CD4-positive, alpha-beta T cell (primary cell): ENCODE measurements at regions not wholly inside any gene's neighbourhood (a gene's known extent, or its start where the extent isn't known, plus 50 kb on each side); places are given as distances from the start of the nearest gene placed in this dataset.

Experiments
- ATAC-seq: fragments of 200-7000 bp; cut with Tn5 transposase; one replicate; pipeline ENCODE4 v1.10.0; 2022; ENCODE audit warnings: mild to moderate bottlenecking; ENCODE audit not compliant: poor library complexity
- CTCF ChIA-PET: fragments of 350-600 bp; sonication (Branson Sonifier 250); formaldehyde crosslinking; loops from one replicate; lab custom pipeline; 2021; ENCODE audit warnings: antibody characterized with exemption, inconsistent platforms; lab: Charles Lee
- POLR2A ChIA-PET: fragments of 350-600 bp; sonication (Branson Sonifier 250); formaldehyde crosslinking; loops from one replicate; lab custom pipeline; 2021; ENCODE audit warnings: antibody characterized with exemption, inconsistent platforms; lab: Charles Lee
- DNase-seq, 14 experiments: peaks; one replicate each; pipeline ENCODE4 v3.0.0-alpha.2; 2013 to 2020; ENCODE audit warnings: mixed read lengths in 2 of 14
- H3K27ac ChIP-seq, 2 donors: one replicate each; pipeline versions ENCODE4 v1.5.1 to v1.7.0; 2013; ENCODE audit warnings: low read length in 2 of 2, low read depth in 1 of 2, mild to moderate bottlenecking in 1 of 2
- H3K27me3 ChIP-seq, 2 experiments: 1 replicate in 1 of 2; 2 replicates in 1 of 2; pipeline versions ENCODE4 v1.6.1 to v1.7.0; 2013; ENCODE audit warnings: low read length in 2 of 2, control low read depth in 1 of 2, mild to moderate bottlenecking in 1 of 2, moderate library complexity in 1 of 2; ENCODE audit not compliant: insufficient read depth in 2 of 2, control insufficient read depth in 1 of 2
- H3K36me3 ChIP-seq: one replicate; pipeline ENCODE4 v1.6.1; 2013; ENCODE audit warnings: low read length, control low read depth; ENCODE audit not compliant: insufficient read depth
- H3K4me1 ChIP-seq: one replicate; pipeline ENCODE4 v1.6.1; 2013; ENCODE audit warnings: low read length, control low read depth; ENCODE audit not compliant: insufficient read depth
- H3K4me3 ChIP-seq: one replicate; pipeline ENCODE4 v1.5.1; 2013; ENCODE audit warnings: mild to moderate bottlenecking, low read length, moderate library complexity
- H3K9me3 ChIP-seq, 2 experiments: 1 replicate in 1 of 2; 2 replicates in 1 of 2; pipeline versions ENCODE4 v1.6.1 to v1.7.0; 2013; ENCODE audit warnings: low read length in 2 of 2, mild to moderate bottlenecking in 2 of 2, control low read depth in 1 of 2, moderate library complexity in 1 of 2; ENCODE audit not compliant: control insufficient read depth in 1 of 2, insufficient read depth in 1 of 2
- H3K27ac Mint-ChIP-seq: one replicate; pipeline ENCODE4 v1.8.0; 2020; ENCODE audit warnings: mixed read lengths
- H3K27me3 Mint-ChIP-seq: one replicate; pipeline ENCODE4 v1.8.0; 2021; ENCODE audit warnings: mixed read lengths
- H3K36me3 Mint-ChIP-seq: one replicate; pipeline ENCODE4 v1.8.0; 2021; ENCODE audit warnings: low read depth, mixed read lengths
- H3K4me1 Mint-ChIP-seq: one replicate; pipeline ENCODE4 v1.8.0; 2021; ENCODE audit warnings: low read depth, mixed read lengths
- H3K4me3 Mint-ChIP-seq: one replicate; pipeline ENCODE4 v1.8.0; 2020; ENCODE audit warnings: mild to moderate bottlenecking, mixed read lengths
- H3K9me3 Mint-ChIP-seq: one replicate; pipeline ENCODE4 v1.8.0; 2020; ENCODE audit warnings: mixed read lengths
- CTCF ChIP-seq: fragments of 200-600 bp; IDR thresholded peaks from one replicate; pipeline ENCODE4 v1.8.0; 2022; ENCODE audit warnings: antibody characterized with exemption, mild to moderate bottlenecking
- intact Hi-C, 2 experiments: fragments of 100-400 bp; cut with DNase I in 1 of 2; cut with micrococcal nuclease in 1 of 2; formaldehyde crosslinking; loops; one replicate each; pipeline versions ENCODE4 v1.15.1 to v1.9.0; 2023 to 2025; cut with DNase I, micrococcal nuclease

GRCh38 chr7:82629583-82629982, 186.0 kb upstream of the CACNA2D1 start:
- no peak for TF ChIP-seq CTCF
- H3K27ac Mint-ChIP-seq: no peak overlapping the region
- intact Hi-C loops: no loop called here
- ChIA-PET POLR2A (no interaction called here), CTCF (no interaction called here)
- no peaks in the 10 kb centered on the region for H3K27me3 Mint-ChIP-seq
- no peaks in the 10 kb centered on the region for H3K9me3 Mint-ChIP-seq
- Histone ChIP-seq H3K4me1 (no peaks in the 10 kb centered on the region), H3K27ac (no peak overlapping the region), H3K4me3 (no peak overlapping the region), H3K36me3 (no peaks in the 10 kb centered on the region), H3K9me3 (peaks cover 0 to 10% of the 10 kb centered on the region in 2 experiments), H3K27me3 (no peaks in the 10 kb centered on the region)
- H3K4me3 Mint-ChIP-seq: no peak overlapping the region
- no peak for ATAC-seq
- DNase-seq: no peak
- no peaks in the 10 kb centered on the region for H3K4me1 Mint-ChIP-seq
- no peaks in the 10 kb centered on the region for H3K36me3 Mint-ChIP-seq

GRCh38 chr7:82625377-82625776, 181.8 kb upstream of the CACNA2D1 start:
- Mint-ChIP-seq H3K36me3 (no peaks in the 10 kb centered on the region), H3K27me3 (no peaks in the 10 kb centered on the region), H3K27ac (no peak overlapping the region), H3K4me1 (no peaks in the 10 kb centered on the region), H3K9me3 (no peaks in the 10 kb centered on the region), H3K4me3 (no peak overlapping the region)
- Histone ChIP-seq H3K4me1 (no peaks in the 10 kb centered on the region), H3K27me3 (no peaks in the 10 kb centered on the region), H3K9me3 (peaks cover 0 to 5% of the 10 kb centered on the region in 2 experiments), H3K4me3 (no peak overlapping the region), H3K36me3 (no peaks in the 10 kb centered on the region), H3K27ac (no peak overlapping the region)
- DNase-seq (no peak), ATAC-seq (no peak)
- CTCF ChIA-PET: no interaction called here
- POLR2A ChIA-PET: no interaction called here
- no peak for TF ChIP-seq CTCF
- intact Hi-C loops: no loop called here

GRCh38 chr7:82624965-82625364, 181.4 kb upstream of the CACNA2D1 start:
- intact Hi-C loops: no loop called here
- TF ChIP-seq CTCF: no peak
- H3K36me3 Mint-ChIP-seq: no peaks in the 10 kb centered on the region
- ATAC-seq (no peak), DNase-seq (no peak)
- no peaks in the 10 kb centered on the region for H3K27me3 Mint-ChIP-seq
- no peak overlapping the region for H3K4me3 ChIP-seq
- no peaks in the 10 kb centered on the region for H3K36me3 ChIP-seq
- no peaks in the 10 kb centered on the region for H3K9me3 Mint-ChIP-seq
- ChIA-PET POLR2A (no interaction called here), CTCF (no interaction called here)
- H3K9me3 ChIP-seq: peaks cover 0 to 6% of the 10 kb centered on the region in 2 experiments
- no peak overlapping the region for H3K4me3 Mint-ChIP-seq
- H3K27me3 ChIP-seq: no peaks in the 10 kb centered on the region
- H3K4me1 ChIP-seq: no peaks in the 10 kb centered on the region
- no peak overlapping the region for H3K27ac Mint-ChIP-seq
- H3K4me1 Mint-ChIP-seq: no peaks in the 10 kb centered on the region
- no peak overlapping the region for H3K27ac ChIP-seq
